GM23248 (cell line): ENCODE measurements at regions not wholly inside any gene's neighbourhood (a gene's known extent, or its start where the extent isn't known, plus 50 kb on each side); places are given as distances from the start of the nearest gene placed in this dataset.
"Not testable (repeated sequence)": the region's sequence is repeated elsewhere in the genome, so short reads cannot be mapped to it uniquely, and the experiment has no call there.

Source experiments
- DNase-seq: peaks from one replicate; pipeline ENCODE4 v3.0.0-alpha.2; 2015
- H2AFZ ChIP-seq: fragments of 200-600 bp; sonication (generic); 2 replicates; pipeline ENCODE4 v1.6.1; 2016; ENCODE audit warnings: antibody characterized with exemption
- H3F3A ChIP-seq: fragments of 200-600 bp; sonication (generic); 2 replicates; pipeline ENCODE4 v1.6.1; 2016; ENCODE audit warnings: mild to moderate bottlenecking, antibody characterized with exemption, mixed run types; ENCODE audit not compliant: insufficient read depth
- H3K27ac ChIP-seq: fragments of 200-600 bp; sonication (generic); 2 replicates; pipeline ENCODE4 v1.5.1; 2016; ENCODE audit warnings: mild to moderate bottlenecking
- H3K27me3 ChIP-seq: fragments of 200-600 bp; sonication (generic); replicated peaks from 2 replicates; pipeline ENCODE4 v1.6.1; 2016; ENCODE audit warnings: mild to moderate bottlenecking; ENCODE audit not compliant: insufficient read depth
- H3K36me3 ChIP-seq: fragments of 200-600 bp; sonication (generic); 2 replicates; pipeline ENCODE4 v1.6.1; 2016; ENCODE audit warnings: low read depth, mild to moderate bottlenecking
- H3K4me1 ChIP-seq: fragments of 200-600 bp; sonication (generic); 2 replicates; pipeline ENCODE4 v1.6.1; 2016; ENCODE audit warnings: mild to moderate bottlenecking; ENCODE audit not compliant: insufficient read depth
- H3K4me2 ChIP-seq: fragments of 200-600 bp; sonication (generic); one replicate; pipeline ENCODE4 v1.6.1; 2016; ENCODE audit warnings: mild to moderate bottlenecking; ENCODE audit not compliant: unreplicated experiment
- H3K4me3 ChIP-seq: fragments of 200-600 bp; sonication (generic); 2 replicates; pipeline ENCODE4 v1.5.1; 2016; ENCODE audit warnings: mild to moderate bottlenecking
- H3K79me2 ChIP-seq: fragments of 200-600 bp; sonication (generic); 2 replicates; pipeline ENCODE4 v1.6.1; 2016; ENCODE audit warnings: mild to moderate bottlenecking; ENCODE audit not compliant: insufficient read depth
- H3K9ac ChIP-seq: fragments of 200-600 bp; sonication (generic); 2 replicates; pipeline ENCODE4 v1.6.1; 2016; ENCODE audit warnings: mild to moderate bottlenecking
- H3K9me2 ChIP-seq: fragments of 200-600 bp; sonication (generic); 2 replicates; pipeline ENCODE4 v1.6.1; 2016; ENCODE audit warnings: mixed run types, mild to moderate bottlenecking, moderate library complexity; ENCODE audit not compliant: insufficient read depth
- H3K9me3 ChIP-seq: fragments of 200-600 bp; sonication (generic); one replicate; pipeline ENCODE4 v1.6.1; 2017; ENCODE audit warnings: low read depth
- H4K20me1 ChIP-seq: fragments of 200-600 bp; sonication (generic); 2 replicates; pipeline ENCODE4 v1.6.0; 2016; ENCODE audit not compliant: insufficient read depth
- EZH2 ChIP-seq: fragments of 200-600 bp; sonication (generic); IDR thresholded peaks from 2 replicates; pipeline ENCODE4 v1.6.1; 2018; ENCODE audit warnings: antibody characterized with exemption, mild to moderate bottlenecking; ENCODE audit not compliant: insufficient read depth, poor library complexity, severe bottlenecking
- EZH2phosphoT487 ChIP-seq: fragments of 200-600 bp; sonication (generic); IDR thresholded peaks from 2 replicates; pipeline ENCODE4 v1.6.1; 2018; ENCODE audit warnings: antibody characterized with exemption, moderate library complexity, mild to moderate bottlenecking, low read depth; ENCODE audit not compliant: insufficient read depth
- WGBS, 2 experiments: methylation state at CpG; one replicate each; pipeline ENCODE4 v1.1.6; 2015 to 2017; ENCODE audit warnings: low lambda C conversion rate in 2 of 2, low coverage in 1 of 2; ENCODE audit errors: missing lambda C conversion rate in 2 of 2; 5-methylcytosine and 5-hydroxymethylcytosine counted together
- in situ Hi-C: fragments of 300-500 bp; cut with MboI; formaldehyde crosslinking; loops from 2 replicates; pipeline ENCODE4 v1.15.0; 2020

DNA sequence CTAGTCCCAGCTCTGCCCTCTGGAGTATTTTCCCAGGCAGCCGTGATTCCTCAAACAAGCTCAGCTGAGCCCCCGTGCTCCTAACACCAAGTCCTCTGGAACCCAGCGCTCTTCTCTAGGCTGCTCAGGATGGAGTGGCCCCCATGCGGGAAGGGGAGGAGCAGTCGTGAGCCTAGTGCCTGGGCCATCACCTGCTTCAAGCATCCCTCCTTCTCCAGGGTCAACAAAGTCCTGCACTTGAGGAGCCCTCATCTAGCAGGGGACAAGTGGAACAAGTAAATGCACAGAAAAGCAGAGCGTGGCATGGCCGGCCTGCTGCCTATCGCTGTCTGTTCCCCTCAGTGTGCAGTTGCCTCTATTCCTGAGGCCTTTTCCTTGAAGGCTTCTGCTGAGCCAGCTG is 168.6 kb downstream of the INHBB start:
- 84 to 86% methylated on average over 8 of the region's 8 CpGs for WGBS, 2 experiments
- Histone ChIP-seq H3K9ac (no peak overlapping the region), H3K27ac (no peak overlapping the region), H4K20me1 (no peaks in the 10 kb centered on the region), H3K9me3 (no peaks in the 10 kb centered on the region), H3K9me2 (no peaks in the 10 kb centered on the region), H2AFZ (no peak overlapping the region), H3F3A (no peaks in the 10 kb centered on the region), H3K79me2 (no peaks in the 10 kb centered on the region), H3K36me3 (no peaks in the 10 kb centered on the region), H3K4me2 (no peak overlapping the region), H3K4me3 (no peak overlapping the region), H3K4me1 (no peaks in the 10 kb centered on the region), H3K27me3 (peaks cover 17% of the 10 kb centered on the region; the same call in 1 of the 2 replicates)
- no peak for TF ChIP-seq EZH2phosphoT487
- no peak for TF ChIP-seq EZH2
- in situ Hi-C loops = no loop called here
- no peak for DNase-seq

DNA sequence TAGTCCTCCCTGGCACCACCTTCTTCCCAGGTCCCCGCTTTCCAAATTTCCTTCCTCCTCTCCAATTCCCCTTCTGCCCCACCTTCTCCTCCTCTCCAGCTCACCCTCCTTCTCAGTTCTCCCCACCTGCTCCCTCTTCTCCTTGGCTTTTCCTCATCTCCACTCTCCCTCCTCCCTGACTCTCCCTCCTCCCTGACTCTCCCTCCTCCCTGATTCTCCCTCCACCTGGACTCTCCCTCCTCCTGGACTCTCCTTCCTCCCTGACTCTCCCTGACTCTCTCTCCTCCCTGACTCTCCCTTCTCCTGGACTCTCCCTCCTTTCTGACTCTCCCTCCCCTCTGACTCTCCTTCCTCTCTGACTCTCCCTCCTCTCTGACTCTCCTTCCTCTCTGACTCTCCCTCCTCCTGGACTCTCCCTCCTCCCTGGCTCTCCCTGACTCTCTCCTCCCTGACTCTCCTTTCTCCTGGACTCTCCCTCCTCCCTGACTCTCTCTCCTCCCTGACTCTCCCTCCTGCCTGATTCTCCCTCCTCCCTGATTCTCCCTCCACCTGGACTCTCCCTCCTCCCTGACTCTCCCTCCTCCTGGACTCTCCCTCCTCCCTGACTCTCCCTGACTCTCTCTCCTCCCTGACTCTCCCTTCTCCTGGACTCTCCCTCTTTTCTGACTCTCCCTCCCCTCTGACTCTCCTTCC is 169.3 kb downstream of the INHBB start:
- H3K4me3 ChIP-seq, H3K79me2 ChIP-seq, H4K20me1 ChIP-seq, H3K9me3 ChIP-seq, DNase-seq, H3K9me2 ChIP-seq, in situ Hi-C loops, H3F3A ChIP-seq, H3K36me3 ChIP-seq, H3K9ac ChIP-seq, H3K4me1 ChIP-seq, H2AFZ ChIP-seq, H3K4me2 ChIP-seq, H3K27ac ChIP-seq: not testable (repeated sequence)
- 97% methylated on average over 1 of the region's 1 CpG; no CpG with 5 or more reads in 1 of the 2 experiments for WGBS, 2 experiments
- H3K27me3 ChIP-seq = peaks cover 17% of the 10 kb centered on the region; the same call in 1 of the 2 replicates

DNA sequence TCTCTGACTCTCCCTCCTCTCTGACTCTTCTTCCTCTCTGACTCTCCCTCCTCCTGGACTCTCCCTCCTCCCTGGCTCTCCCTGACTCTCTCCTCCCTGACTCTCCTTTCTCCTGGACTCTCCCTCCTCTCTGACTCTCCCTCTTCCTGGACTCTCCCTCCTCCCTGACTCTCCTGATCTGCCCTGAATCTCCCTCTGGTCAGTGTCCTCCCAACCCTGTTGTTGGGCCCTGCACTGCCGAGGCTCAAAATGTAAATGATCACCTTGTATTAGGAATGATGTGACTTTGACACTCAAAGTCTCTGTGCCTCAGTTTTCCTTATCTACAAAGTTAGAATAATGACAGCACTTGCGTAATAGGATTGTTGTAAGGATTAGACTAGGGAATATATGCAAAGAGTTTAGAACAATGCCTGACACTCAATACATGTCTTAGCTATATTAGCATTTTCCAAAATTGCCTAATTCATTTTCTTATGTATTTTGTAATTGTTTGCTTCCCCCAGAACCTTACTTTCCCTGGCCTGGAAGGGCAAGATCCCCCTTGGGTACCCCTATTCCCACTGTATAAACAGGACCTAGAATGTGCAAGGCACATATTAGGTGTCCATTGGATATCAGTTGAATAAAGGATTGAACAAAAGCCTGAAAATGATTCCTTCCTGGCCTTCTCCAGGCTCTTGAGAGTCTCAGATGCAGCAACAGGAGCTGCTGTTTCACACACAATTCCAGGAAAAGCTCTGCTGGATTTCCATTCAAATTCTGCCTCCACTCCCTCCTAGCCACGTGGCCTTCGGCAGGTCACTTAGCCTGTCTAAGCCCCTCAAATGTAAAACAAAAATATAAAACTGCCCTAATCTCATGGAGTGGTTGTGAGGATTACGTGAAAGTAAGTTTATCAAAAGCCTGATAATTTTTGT is 170.1 kb downstream of the INHBB start:
- 85 to 89% methylated on average over 5 of the region's 5 CpGs for WGBS, 2 experiments
- no peak for TF ChIP-seq EZH2phosphoT487
- no peak for TF ChIP-seq EZH2
- in situ Hi-C loops = no loop called here

DNA sequence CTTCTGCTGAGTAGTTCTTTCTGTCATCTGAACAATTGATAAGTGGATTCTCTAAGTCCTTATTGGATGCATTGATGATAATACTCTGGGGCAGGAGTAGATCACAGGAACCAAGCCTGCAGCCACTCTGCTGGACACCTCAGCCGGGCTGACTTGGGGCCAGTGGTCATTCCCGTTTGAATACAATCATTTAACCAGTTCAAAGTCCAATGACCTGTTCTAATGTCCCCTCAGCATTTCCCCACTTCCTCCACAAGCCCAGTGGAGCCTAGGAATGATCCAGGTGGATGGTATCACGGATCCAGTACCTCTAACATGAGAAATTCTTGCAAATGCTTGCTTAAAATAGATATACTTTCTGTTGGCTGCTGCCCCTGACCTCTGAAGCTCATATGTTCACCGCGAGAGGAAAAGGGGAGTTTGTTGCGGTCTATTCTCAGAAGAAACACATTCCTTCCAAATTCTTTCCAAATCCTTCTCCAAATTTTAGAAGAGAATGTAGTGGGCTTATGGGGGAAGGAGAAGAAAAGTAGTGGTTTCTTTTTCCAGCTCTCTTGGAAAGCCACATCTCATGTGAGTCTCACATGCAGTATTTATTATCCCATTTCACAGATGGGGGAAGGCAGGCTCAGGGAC is 170.9 kb downstream of the INHBB start:
- H3F3A ChIP-seq = no peaks in the 10 kb centered on the region
- in situ Hi-C loops = no loop called here
- TF ChIP-seq EZH2 = no peak
- no peak for TF ChIP-seq EZH2phosphoT487
- H4K20me1 ChIP-seq = no peaks in the 10 kb centered on the region
- no peak overlapping the region for H3K4me2 ChIP-seq
- WGBS, 2 experiments = 64 to 73% methylated on average over 6 of the region's 6 CpGs
- H3K4me1 ChIP-seq = no peaks in the 10 kb centered on the region
- H2AFZ ChIP-seq = no peak overlapping the region
- no peak overlapping the region for H3K9ac ChIP-seq
- H3K4me3 ChIP-seq = no peak overlapping the region
- H3K9me3 ChIP-seq = no peaks in the 10 kb centered on the region
- H3K36me3 ChIP-seq = no peaks in the 10 kb centered on the region
- no peaks in the 10 kb centered on the region for H3K9me2 ChIP-seq
- H3K27ac ChIP-seq = no peak overlapping the region
- H3K79me2 ChIP-seq = no peaks in the 10 kb centered on the region
- no peak for DNase-seq
- peaks cover 17% of the 10 kb centered on the region; the same call in 1 of the 2 replicates for H3K27me3 ChIP-seq

More for the DNA sequence above, 170.1 kb downstream of the INHBB start:
- H3K27ac ChIP-seq = no peak overlapping the region
- H3K9me3 ChIP-seq = no peaks in the 10 kb centered on the region
- H3K4me1 ChIP-seq = no peaks in the 10 kb centered on the region
- no peaks in the 10 kb centered on the region for H3K9me2 ChIP-seq
- H4K20me1 ChIP-seq = no peaks in the 10 kb centered on the region
- no peaks in the 10 kb centered on the region for H3K36me3 ChIP-seq
- no peak overlapping the region for H2AFZ ChIP-seq
- no peaks in the 10 kb centered on the region for H3K79me2 ChIP-seq
- peaks cover 17% of the 10 kb centered on the region; the same call in 1 of the 2 replicates for H3K27me3 ChIP-seq
- DNase-seq = no peak
- H3K4me3 ChIP-seq = no peak overlapping the region
- no peak overlapping the region for H3K9ac ChIP-seq
- H3F3A ChIP-seq = no peaks in the 10 kb centered on the region
- no peak overlapping the region for H3K4me2 ChIP-seq
